ENCODE measurements at regions not wholly inside any gene's neighbourhood (a gene's known extent, or its start where the extent isn't known, plus 50 kb on each side); places are given as distances from the start of the nearest gene placed in this dataset.

DNA sequence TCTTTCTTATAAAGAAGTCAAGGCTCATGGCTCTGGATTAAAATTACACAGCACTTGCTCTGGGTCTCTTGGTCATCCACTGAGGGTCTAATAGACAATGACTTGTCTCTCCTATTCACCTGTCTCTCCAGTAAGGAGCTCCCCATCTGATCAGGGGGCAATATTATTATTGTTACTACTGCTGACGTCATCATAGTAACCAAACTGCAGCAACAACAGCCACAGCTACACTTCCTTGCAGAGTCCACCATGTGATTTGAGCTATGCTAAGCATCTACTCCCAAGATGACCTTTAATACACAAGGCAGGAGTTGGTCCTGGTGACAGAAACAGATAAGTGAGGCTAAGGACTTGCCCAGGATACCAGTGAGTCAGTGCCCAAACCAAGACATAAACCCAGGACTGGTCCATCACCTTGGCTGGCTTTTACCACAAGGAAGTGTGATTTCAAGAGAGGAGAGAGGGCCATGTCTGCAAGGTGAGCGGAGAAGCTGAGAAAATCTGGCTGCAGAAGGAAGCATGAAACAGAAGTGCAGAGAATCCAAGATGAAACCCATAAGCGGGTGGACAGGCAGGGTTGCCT lies 602.5 kb downstream of the PTPRU start:
- TF ChIP-seq, protein P1, sequence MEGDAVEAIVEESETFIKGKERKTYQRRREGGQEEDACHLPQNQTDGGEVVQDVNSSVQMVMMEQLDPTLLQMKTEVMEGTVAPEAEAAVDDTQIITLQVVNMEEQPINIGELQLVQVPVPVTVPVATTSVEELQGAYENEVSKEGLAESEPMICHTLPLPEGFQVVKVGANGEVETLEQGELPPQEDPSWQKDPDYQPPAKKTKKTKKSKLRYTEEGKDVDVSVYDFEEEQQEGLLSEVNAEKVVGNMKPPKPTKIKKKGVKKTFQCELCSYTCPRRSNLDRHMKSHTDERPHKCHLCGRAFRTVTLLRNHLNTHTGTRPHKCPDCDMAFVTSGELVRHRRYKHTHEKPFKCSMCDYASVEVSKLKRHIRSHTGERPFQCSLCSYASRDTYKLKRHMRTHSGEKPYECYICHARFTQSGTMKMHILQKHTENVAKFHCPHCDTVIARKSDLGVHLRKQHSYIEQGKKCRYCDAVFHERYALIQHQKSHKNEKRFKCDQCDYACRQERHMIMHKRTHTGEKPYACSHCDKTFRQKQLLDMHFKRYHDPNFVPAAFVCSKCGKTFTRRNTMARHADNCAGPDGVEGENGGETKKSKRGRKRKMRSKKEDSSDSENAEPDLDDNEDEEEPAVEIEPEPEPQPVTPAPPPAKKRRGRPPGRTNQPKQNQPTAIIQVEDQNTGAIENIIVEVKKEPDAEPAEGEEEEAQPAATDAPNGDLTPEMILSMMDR (IDR thresholded peaks at IDR 0.05; ENCODE audit: low read depth, low read length, missing input control), result no peak
- TF ChIP-seq, protein P2, sequence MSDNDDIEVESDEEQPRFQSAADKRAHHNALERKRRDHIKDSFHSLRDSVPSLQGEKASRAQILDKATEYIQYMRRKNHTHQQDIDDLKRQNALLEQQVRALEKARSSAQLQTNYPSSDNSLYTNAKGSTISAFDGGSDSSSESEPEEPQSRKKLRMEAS (IDR thresholded peaks at IDR 0.05), result no peak
- TF ChIP-seq JUND (IDR thresholded peaks at IDR 0.05) (no peak), YY1 (IDR thresholded peaks at IDR 0.05) (no peak), FOXA1 (IDR thresholded peaks at IDR 0.05) (no peak)
- TF ChIP-seq, protein P3, sequence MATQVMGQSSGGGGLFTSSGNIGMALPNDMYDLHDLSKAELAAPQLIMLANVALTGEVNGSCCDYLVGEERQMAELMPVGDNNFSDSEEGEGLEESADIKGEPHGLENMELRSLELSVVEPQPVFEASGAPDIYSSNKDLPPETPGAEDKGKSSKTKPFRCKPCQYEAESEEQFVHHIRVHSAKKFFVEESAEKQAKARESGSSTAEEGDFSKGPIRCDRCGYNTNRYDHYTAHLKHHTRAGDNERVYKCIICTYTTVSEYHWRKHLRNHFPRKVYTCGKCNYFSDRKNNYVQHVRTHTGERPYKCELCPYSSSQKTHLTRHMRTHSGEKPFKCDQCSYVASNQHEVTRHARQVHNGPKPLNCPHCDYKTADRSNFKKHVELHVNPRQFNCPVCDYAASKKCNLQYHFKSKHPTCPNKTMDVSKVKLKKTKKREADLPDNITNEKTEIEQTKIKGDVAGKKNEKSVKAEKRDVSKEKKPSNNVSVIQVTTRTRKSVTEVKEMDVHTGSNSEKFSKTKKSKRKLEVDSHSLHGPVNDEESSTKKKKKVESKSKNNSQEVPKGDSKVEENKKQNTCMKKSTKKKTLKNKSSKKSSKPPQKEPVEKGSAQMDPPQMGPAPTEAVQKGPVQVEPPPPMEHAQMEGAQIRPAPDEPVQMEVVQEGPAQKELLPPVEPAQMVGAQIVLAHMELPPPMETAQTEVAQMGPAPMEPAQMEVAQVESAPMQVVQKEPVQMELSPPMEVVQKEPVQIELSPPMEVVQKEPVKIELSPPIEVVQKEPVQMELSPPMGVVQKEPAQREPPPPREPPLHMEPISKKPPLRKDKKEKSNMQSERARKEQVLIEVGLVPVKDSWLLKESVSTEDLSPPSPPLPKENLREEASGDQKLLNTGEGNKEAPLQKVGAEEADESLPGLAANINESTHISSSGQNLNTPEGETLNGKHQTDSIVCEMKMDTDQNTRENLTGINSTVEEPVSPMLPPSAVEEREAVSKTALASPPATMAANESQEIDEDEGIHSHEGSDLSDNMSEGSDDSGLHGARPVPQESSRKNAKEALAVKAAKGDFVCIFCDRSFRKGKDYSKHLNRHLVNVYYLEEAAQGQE (IDR thresholded peaks at IDR 0.05), result no peak
